H1 (cell line): ENCODE measurements at regions not wholly inside any gene's neighbourhood (a gene's known extent, or its start where the extent isn't known, plus 50 kb on each side); places are given as distances from the start of the nearest gene placed in this dataset.

Experiments
- CTCF ChIA-PET: fragments of 300-600 bp; sonication (Branson Sonifier 250); formaldehyde crosslinking; loops from one replicate; lab custom pipeline; 2021; ENCODE audit not compliant: partially characterized antibody; lab: Charles Lee
- POLR2A ChIA-PET: fragments of 300-600 bp; sonication (Branson Sonifier 250); formaldehyde crosslinking; loops from one replicate; lab custom pipeline; 2021; ENCODE audit warnings: inconsistent platforms; ENCODE audit not compliant: partially characterized antibody; lab: Charles Lee
- DNase-seq, 2 experiments: peaks; one replicate each; pipeline versions ENCODE4 v3.0.0 to v3.0.0-alpha.2; 2010 to 2022; ENCODE audit warnings: low spot score in 2 of 2, low read depth in 1 of 2, mixed read lengths in 1 of 2
- FAIRE-seq: peaks from 2 replicates; lab custom pipeline; 2011; peaks lifted over from hg19 to GRCh38; lab: Jason Lieb, UNC
- H2AFZ ChIP-seq: 2 replicates; pipeline ENCODE4 v1.8.1; 2012; ENCODE audit warnings: low read length, inconsistent platforms
- H2AK5ac ChIP-seq: 2 replicates; pipeline ENCODE4 v1.6.1; 2013; ENCODE audit warnings: low read depth, low read length
- H2BK120ac ChIP-seq: replicated peaks from 2 replicates; pipeline ENCODE3; 2013; ENCODE audit warnings: low read depth, low read length, inconsistent platforms
- H2BK12ac ChIP-seq: 2 replicates; pipeline ENCODE4 v1.6.1; 2013; ENCODE audit warnings: low read depth, low read length
- H2BK15ac ChIP-seq: 2 replicates; pipeline ENCODE4 v1.6.1; 2013; ENCODE audit warnings: low read length
- H2BK20ac ChIP-seq: 2 replicates; pipeline ENCODE4 v1.6.1; 2013; ENCODE audit warnings: low read length
- H2BK5ac ChIP-seq: 2 replicates; pipeline ENCODE4 v1.6.1; 2013; ENCODE audit warnings: low read depth, low read length
- H3K14ac ChIP-seq: 2 replicates; pipeline ENCODE4 v1.6.1; 2013; ENCODE audit warnings: inconsistent platforms; ENCODE audit not compliant: insufficient read length
- H3K18ac ChIP-seq: 2 replicates; pipeline ENCODE4 v1.6.1; 2013; ENCODE audit warnings: low read length; ENCODE audit errors: extremely low read depth
- H3K23ac ChIP-seq: 2 replicates; pipeline ENCODE4 v1.6.1; 2013; ENCODE audit warnings: inconsistent platforms; ENCODE audit not compliant: insufficient read length
- H3K23me2 ChIP-seq: 2 replicates; pipeline ENCODE4 v1.6.1; 2013; ENCODE audit warnings: low read depth, low read length
- H3K27ac ChIP-seq: 2 replicates; pipeline ENCODE4 v1.6.1; 2011; ENCODE audit warnings: low read depth, low read length, inconsistent platforms
- H3K27me3 ChIP-seq, 4 experiments: replicated peaks in 1 of 4; 1 replicate in 1 of 4; 2 replicates in 3 of 4; pipeline versions ENCODE4 v1.6.1 to v1.8.1; 2011 to 2013; ENCODE audit warnings: low read length in 3 of 4, mild to moderate bottlenecking in 3 of 4, inconsistent platforms in 2 of 4, mixed read lengths in 2 of 4, moderate library complexity in 1 of 4; ENCODE audit not compliant: control insufficient read depth in 3 of 4, insufficient read depth in 3 of 4; ENCODE audit errors: extremely low read depth in 1 of 4
- H3K36me3 ChIP-seq, 4 experiments: 2 replicates each; pipeline versions ENCODE4 v1.6.1 to v1.8.1; 2011 to 2013; ENCODE audit warnings: mild to moderate bottlenecking in 4 of 4, low read length in 3 of 4, moderate library complexity in 2 of 4, control low read depth in 1 of 4, inconsistent platforms in 1 of 4; ENCODE audit not compliant: insufficient read depth in 4 of 4, control insufficient read depth in 2 of 4
- H3K4ac ChIP-seq: replicated peaks from 2 replicates; pipeline ENCODE3; 2013; ENCODE audit warnings: low read length, low read depth, mixed read lengths, inconsistent platforms; ENCODE audit not compliant: insufficient read length
- H3K4me1 ChIP-seq, 4 experiments: replicated peaks in 1 of 4; 1 replicate in 1 of 4; 2 replicates in 3 of 4; pipeline versions ENCODE4 v1.6.1 to v1.8.1; 2011 to 2013; ENCODE audit warnings: low read length in 3 of 4, inconsistent platforms in 2 of 4, mixed read lengths in 1 of 4; ENCODE audit not compliant: insufficient read depth in 4 of 4, control insufficient read depth in 3 of 4
- H3K4me2 ChIP-seq, 2 experiments: 2 replicates each; pipeline versions ENCODE4 v1.6.1 to v1.8.1; 2011 to 2013; ENCODE audit warnings: low read depth in 2 of 2, low read length in 2 of 2, control low read depth in 1 of 2, inconsistent platforms in 1 of 2, mild to moderate bottlenecking in 1 of 2; ENCODE audit not compliant: insufficient read depth in 1 of 2
- H3K4me3 ChIP-seq, 4 experiments: fragments of 200-600, 300-600 bp in 1 of 4; sonication (generic), shearing (Covaris generic), sonication (Bioruptor Twin) in 1 of 4; 2 replicates each; pipeline versions ENCODE4 v1.5.1 to v1.8.1; 2011 to 2016; ENCODE audit warnings: low read length in 4 of 4, low read depth in 3 of 4, control low read depth in 2 of 4, inconsistent platforms in 2 of 4, mild to moderate bottlenecking in 2 of 4, mixed read lengths in 1 of 4, moderate library complexity in 1 of 4; ENCODE audit not compliant: insufficient read depth in 2 of 4; ENCODE audit errors: extremely low read depth in 1 of 4
- H3K56ac ChIP-seq: replicated peaks from 2 replicates; pipeline ENCODE3; 2013; ENCODE audit warnings: low read depth, mild to moderate bottlenecking, mixed read lengths, low read length, inconsistent platforms; ENCODE audit not compliant: insufficient read length
- H3K79me1 ChIP-seq: 2 replicates; pipeline ENCODE4 v1.6.1; 2013; ENCODE audit warnings: low read depth, low read length, control low read depth
- H3K79me2 ChIP-seq, 2 experiments: 2 replicates each; pipeline versions ENCODE4 v1.6.1 to v1.8.1; 2012 to 2013; ENCODE audit warnings: low read length in 2 of 2, mild to moderate bottlenecking in 2 of 2, inconsistent platforms in 1 of 2; ENCODE audit not compliant: insufficient read depth in 2 of 2, control insufficient read depth in 1 of 2
- H3K9ac ChIP-seq, 4 experiments: replicated peaks in 1 of 4; 1 replicate in 1 of 4; 2 replicates in 3 of 4; pipeline versions ENCODE4 v1.6.1 to v1.8.1; 2011 to 2013; ENCODE audit warnings: low read depth in 3 of 4, low read length in 3 of 4, control low read depth in 2 of 4, mild to moderate bottlenecking in 2 of 4, moderate library complexity in 2 of 4, inconsistent platforms in 1 of 4; ENCODE audit errors: extremely low read depth in 1 of 4
- H3K9me3 ChIP-seq, 2 experiments: 2 replicates each; pipeline versions ENCODE4 v1.6.1 to v1.8.1; 2012 to 2013; ENCODE audit warnings: mild to moderate bottlenecking in 2 of 2, moderate library complexity in 2 of 2, control low read depth in 1 of 2, inconsistent platforms in 1 of 2, low read depth in 1 of 2, low read length in 1 of 2, mixed read lengths in 1 of 2; ENCODE audit not compliant: insufficient read depth in 2 of 2
- H4K20me1 ChIP-seq, 2 experiments: replicated peaks in 1 of 2; 2 replicates each; pipeline versions ENCODE3 to v1.8.1; 2011 to 2013; ENCODE audit warnings: inconsistent platforms in 2 of 2, low read length in 2 of 2, mild to moderate bottlenecking in 1 of 2; ENCODE audit not compliant: insufficient read depth in 2 of 2, control insufficient read depth in 1 of 2
- H4K5ac ChIP-seq: 2 replicates; pipeline ENCODE4 v1.6.1; 2013; ENCODE audit warnings: low read length, low read depth, mixed read lengths, inconsistent platforms; ENCODE audit not compliant: insufficient read length
- H4K8ac ChIP-seq: 2 replicates; pipeline ENCODE4 v1.8.0; 2013; ENCODE audit warnings: mild to moderate bottlenecking, moderate library complexity, low read length, inconsistent platforms; ENCODE audit not compliant: insufficient read depth; ENCODE audit errors: extremely low read depth
- H4K91ac ChIP-seq: replicated peaks from 2 replicates; pipeline ENCODE3; 2013; ENCODE audit warnings: low read length, mixed read lengths, inconsistent platforms; ENCODE audit not compliant: insufficient read length
- BCL11A ChIP-seq, 2 experiments: IDR thresholded peaks; one replicate each; pipeline ENCODE4 v1.6.1; 2011; ENCODE audit warnings: low read depth in 2 of 2, low read length in 2 of 2, mild to moderate bottlenecking in 2 of 2
- CHD1 ChIP-seq: IDR thresholded peaks from 2 replicates; pipeline ENCODE4 v1.6.1; 2012; ENCODE audit warnings: low read depth, low read length, improper control_type of control experiment
- POLR2A ChIP-seq, 2 experiments: IDR thresholded peaks; 1 replicate in 1 of 2; 2 replicates in 1 of 2; pipeline ENCODE4 v1.6.1; 2011; ENCODE audit warnings: low read depth in 2 of 2, low read length in 2 of 2, mild to moderate bottlenecking in 2 of 2; ENCODE audit errors: control extremely low read depth in 1 of 2
- SAP30 ChIP-seq: fragments of 300-600 bp; sonication (generic); IDR thresholded peaks from 2 replicates; pipeline ENCODE4 v1.7.1; 2012; ENCODE audit warnings: low read length, moderate library complexity, mild to moderate bottlenecking, inconsistent platforms; ENCODE audit not compliant: insufficient read depth, insufficient replicate concordance
- SIN3A ChIP-seq, 2 experiments: IDR thresholded peaks in 1 of 2; conservative IDR thresholded peaks in 1 of 2; 2 replicates each; pipeline ENCODE4 v1.6.1; 2011 to 2012; ENCODE audit warnings: low read length in 2 of 2, improper control_type of control experiment in 1 of 2, low read depth in 1 of 2, mild to moderate bottlenecking in 1 of 2
- TCF12 ChIP-seq: IDR thresholded peaks from 2 replicates; pipeline ENCODE4 v1.6.1; 2011; ENCODE audit warnings: low read depth, mild to moderate bottlenecking, low read length
- TEAD4 ChIP-seq: IDR thresholded peaks from 2 replicates; pipeline ENCODE4 v1.6.1; 2012; ENCODE audit warnings: low read depth, low read length, inconsistent platforms, mixed read lengths
- WGBS, 2 experiments: shearing (Covaris generic) in 1 of 2; methylation state at CpG; one replicate each; pipeline versions ENCODE4 v1.1.6 to v1.1.7; 2013 to 2015; ENCODE audit warnings: low lambda C conversion rate in 2 of 2, mixed read lengths in 2 of 2, inconsistent platforms in 1 of 2, low coverage in 1 of 2, missing lambda C conversion rate in 1 of 2; ENCODE audit not compliant: insufficient replicate concordance in 2 of 2, insufficient coverage in 1 of 2, insufficient read length in 1 of 2; ENCODE audit errors: extremely low coverage in 1 of 2, missing lambda C conversion rate in 1 of 2; 5-methylcytosine and 5-hydroxymethylcytosine counted together

DNA sequence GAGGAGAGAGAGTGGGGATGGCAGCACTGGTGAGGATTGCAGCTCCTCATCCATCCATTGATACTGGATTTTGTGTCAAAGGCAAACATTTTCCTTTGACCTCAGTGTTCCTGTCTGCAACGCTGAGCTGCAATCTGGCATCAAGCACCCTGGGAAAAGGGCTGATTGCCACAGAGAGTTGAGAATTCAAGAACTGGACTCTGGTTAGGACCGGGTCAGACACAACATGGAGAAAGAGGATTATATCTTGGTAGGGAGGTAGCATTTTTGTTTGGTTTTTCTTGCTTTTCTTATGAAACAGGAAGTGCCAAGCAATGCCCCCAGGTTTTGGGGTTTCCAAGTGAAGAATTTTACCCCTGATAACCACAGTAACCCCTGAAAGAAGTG is 81.9 kb upstream of the PKDCC start:
- Histone ChIP-seq H3K23me2 (no peaks in the 10 kb centered on the region), H2AFZ (no peak overlapping the region), H3K36me3 (no peaks in the 10 kb centered on the region), H2BK5ac (0 out of 2 replicates have a peak overlapping the region, but pooled peaks have one; percentile 9), H3K4me2 (no peak overlapping the region), H2BK120ac (no peak overlapping the region), H4K5ac (no peak overlapping the region), H3K4me1 (peaks cover 0 to 18% (median 11%) of the 10 kb centered on the region in 4 experiments), H3K23ac (no peak overlapping the region), H3K27me3 (no peaks in the 10 kb centered on the region), H4K91ac (no peak overlapping the region), H2BK15ac (no peak overlapping the region; the same call in 1 of the 2 replicates), H3K4me3 (no peak overlapping the region), H3K9me3 (no peaks in the 10 kb centered on the region), H3K9ac (no peak overlapping the region), H4K20me1 (no peaks in the 10 kb centered on the region), H3K27ac (no peak overlapping the region), H3K79me2 (no peaks in the 10 kb centered on the region; a peak in 1 of 4 replicates), H3K56ac (no peak overlapping the region), H3K14ac (no peak overlapping the region), H4K8ac (no peak overlapping the region), H2AK5ac (no peak overlapping the region), H2BK20ac (peak overlapping the region; percentile 97), H2BK12ac (peak overlapping the region; percentile 77; the same call in 1 of the 2 replicates), H3K18ac (0 out of 2 replicates have a peak overlapping the region, but pooled peaks have one; percentile 12), H3K4ac (no peak overlapping the region), H3K79me1 (no peaks in the 10 kb centered on the region)
- ChIA-PET POLR2A (interaction anchor here (1.2 kb wide), 1 partner anchor 9 kb away, joined by 4 read pairs; no protein-coding TSS in a partner anchor), CTCF (interaction anchor here (0.6 to 2.8 kb wide), 9 partner anchors 13 to 120 kb away, joined by 3 to 10 read pairs (median 3); no protein-coding TSS in a partner anchor)
- FAIRE-seq (no peak), DNase-seq (no peak)
- 88% methylated on average over 2 of the region's 2 CpGs; no CpG with 5 or more reads in 1 of the 2 experiments for WGBS, 2 experiments
- no peak for TF ChIP-seq SAP30
- TF ChIP-seq TCF12, result no peak
- no peak for TF ChIP-seq TEAD4
- TF ChIP-seq SIN3A (conservative IDR thresholded peaks at IDR 0.05 in 1 of 2, IDR thresholded peaks at IDR 0.05 in 1 of 2; ENCODE audit: low read depth in 1 of 2, low read length in 2 of 2), result no peak
- no peak for TF ChIP-seq POLR2A (IDR thresholded peaks at IDR 0.05; ENCODE audit: control extremely low read depth in 1 of 2, low read depth in 2 of 2, low read length in 2 of 2)
- TF ChIP-seq BCL11A (IDR thresholded peaks at IDR 0.05; ENCODE audit: low read depth in 2 of 2, low read length in 2 of 2), result no peak
- no peak for TF ChIP-seq CHD1
